ENCODE measurements at regions not wholly inside any gene's neighbourhood (a gene's known extent, or its start where the extent isn't known, plus 50 kb on each side); places are given as distances from the start of the nearest gene placed in this dataset.

- H4K20me1 ChIP-seq (replicated peaks in 1 of 2; ENCODE audit: control insufficient read depth in 1 of 2, insufficient read depth in 2 of 2, low read length in 2 of 2), result no peaks in the 10 kb centered on the region
- H3K56ac ChIP-seq (replicated peaks; ENCODE audit: insufficient read length, low read depth, low read length), result no peak overlapping the region
- FAIRE-seq (no peak), DNase-seq (ENCODE audit: low read depth in 1 of 2, low spot score in 2 of 2) (no peak)
- H4K8ac ChIP-seq (ENCODE audit: extremely low read depth, insufficient read depth, low read length), result no peak overlapping the region
- H3K36me3 ChIP-seq (ENCODE audit: control insufficient read depth in 2 of 4, insufficient read depth in 4 of 4, low read length in 3 of 4), result no peaks in the 10 kb centered on the region
- H3K9me3 ChIP-seq (ENCODE audit: insufficient read depth in 2 of 2, low read depth in 1 of 2, low read length in 1 of 2), result no peaks in the 10 kb centered on the region
- H4K91ac ChIP-seq (replicated peaks; ENCODE audit: insufficient read length, low read length), result no peak overlapping the region
- ChIA-PET POLR2A (ENCODE audit: partially characterized antibody) (no interaction called here), CTCF (ENCODE audit: partially characterized antibody) (interaction anchor here (0.8 to 2.1 kb wide), 3 partner anchors 8 to 17 kb away, joined by 3 to 5 read pairs (median 5); no protein-coding TSS in a partner anchor)
- H2AK5ac ChIP-seq (ENCODE audit: low read depth, low read length), result no peak overlapping the region
- no peaks in the 10 kb centered on the region for H3K79me2 ChIP-seq (ENCODE audit: control insufficient read depth in 1 of 2, insufficient read depth in 2 of 2, low read length in 2 of 2)
- no peaks in the 10 kb centered on the region for H3K23me2 ChIP-seq (ENCODE audit: low read depth, low read length)
- H3K9ac ChIP-seq (replicated peaks in 1 of 4; ENCODE audit: extremely low read depth in 1 of 4, low read depth in 3 of 4, low read length in 3 of 4), result no peak overlapping the region
- no peak overlapping the region for H2BK20ac ChIP-seq (ENCODE audit: low read length)
- H3K27me3 ChIP-seq (replicated peaks in 1 of 4; ENCODE audit: control insufficient read depth in 3 of 4, extremely low read depth in 1 of 4, insufficient read depth in 3 of 4, low read length in 3 of 4), result no peaks in the 10 kb centered on the region
- no peak overlapping the region for H3K4me3 ChIP-seq (ENCODE audit: extremely low read depth in 1 of 4, insufficient read depth in 2 of 4, low read depth in 3 of 4, low read length in 4 of 4)
- no peak overlapping the region for H3K23ac ChIP-seq (ENCODE audit: insufficient read length)
- no peak overlapping the region for H3K27ac ChIP-seq (ENCODE audit: low read depth, low read length)
- H3K4ac ChIP-seq (replicated peaks; ENCODE audit: insufficient read length, low read depth, low read length), result no peak overlapping the region
- no peak overlapping the region for H3K4me2 ChIP-seq (ENCODE audit: insufficient read depth in 1 of 2, low read depth in 2 of 2, low read length in 2 of 2)
- H2BK5ac ChIP-seq (ENCODE audit: low read depth, low read length), result no peak overlapping the region
- H2BK15ac ChIP-seq (ENCODE audit: low read length), result no peak overlapping the region
- no peaks in the 10 kb centered on the region for H3K79me1 ChIP-seq (ENCODE audit: low read depth, low read length)
- no peak overlapping the region for H3K14ac ChIP-seq (ENCODE audit: insufficient read length)
- H3K18ac ChIP-seq (ENCODE audit: extremely low read depth, low read length), result no peak overlapping the region
- 0 out of 2 replicates have a peak overlapping the region, but pooled peaks have one; percentile 53 for H2AFZ ChIP-seq (ENCODE audit: low read length)
- no peak overlapping the region for H4K5ac ChIP-seq (ENCODE audit: insufficient read length, low read depth, low read length)
- no peak overlapping the region for H2BK120ac ChIP-seq (replicated peaks; ENCODE audit: low read depth, low read length)
- TF ChIP-seq EGR1 (IDR thresholded peaks at IDR 0.05; ENCODE audit: borderline replicate concordance, low read depth, low read length) (no peak), NRF1 (IDR thresholded peaks at IDR 0.05; ENCODE audit: low read depth, low read length) (no peak), E2F6 (IDR thresholded peaks at IDR 0.05) (no peak), HDAC6 (IDR thresholded peaks at IDR 0.05; ENCODE audit: low read depth, low read length) (no peak), NANOG (IDR thresholded peaks at IDR 0.05; ENCODE audit: insufficient read depth, low read depth, low read length, poor library complexity, severe bottlenecking) (no peak)
- TF ChIP-seq, protein P1, sequence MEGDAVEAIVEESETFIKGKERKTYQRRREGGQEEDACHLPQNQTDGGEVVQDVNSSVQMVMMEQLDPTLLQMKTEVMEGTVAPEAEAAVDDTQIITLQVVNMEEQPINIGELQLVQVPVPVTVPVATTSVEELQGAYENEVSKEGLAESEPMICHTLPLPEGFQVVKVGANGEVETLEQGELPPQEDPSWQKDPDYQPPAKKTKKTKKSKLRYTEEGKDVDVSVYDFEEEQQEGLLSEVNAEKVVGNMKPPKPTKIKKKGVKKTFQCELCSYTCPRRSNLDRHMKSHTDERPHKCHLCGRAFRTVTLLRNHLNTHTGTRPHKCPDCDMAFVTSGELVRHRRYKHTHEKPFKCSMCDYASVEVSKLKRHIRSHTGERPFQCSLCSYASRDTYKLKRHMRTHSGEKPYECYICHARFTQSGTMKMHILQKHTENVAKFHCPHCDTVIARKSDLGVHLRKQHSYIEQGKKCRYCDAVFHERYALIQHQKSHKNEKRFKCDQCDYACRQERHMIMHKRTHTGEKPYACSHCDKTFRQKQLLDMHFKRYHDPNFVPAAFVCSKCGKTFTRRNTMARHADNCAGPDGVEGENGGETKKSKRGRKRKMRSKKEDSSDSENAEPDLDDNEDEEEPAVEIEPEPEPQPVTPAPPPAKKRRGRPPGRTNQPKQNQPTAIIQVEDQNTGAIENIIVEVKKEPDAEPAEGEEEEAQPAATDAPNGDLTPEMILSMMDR (IDR thresholded peaks at IDR 0.05; ENCODE audit: control extremely low read depth in 1 of 3, insufficient read depth in 1 of 3, low read depth in 1 of 3, low read length in 3 of 3), result no peak
- H3K4me1 ChIP-seq (replicated peaks in 1 of 4; ENCODE audit: control insufficient read depth in 3 of 4, insufficient read depth in 4 of 4, low read length in 3 of 4), result no peaks in the 10 kb centered on the region
- H2BK12ac ChIP-seq (ENCODE audit: low read depth, low read length), result no peak overlapping the region
These were observed 244.8 kb upstream of the UFL1 start for GRCh38 chr6:96276856-96277255.
